NB4 (cell line): ENCODE measurements at regions not wholly inside any gene's neighbourhood (a gene's known extent, or its start where the extent isn't known, plus 50 kb on each side); places are given as distances from the start of the nearest gene placed in this dataset.

ENCODE experiments used
- MYC ChIP-seq: IDR thresholded peaks from 2 replicates; pipeline ENCODE4 v1.6.1; 2011; ENCODE audit warnings: low read depth, low read length
- POLR2A ChIP-seq: IDR thresholded peaks from 2 replicates; pipeline ENCODE4 v1.6.1; 2011; ENCODE audit warnings: mild to moderate bottlenecking; ENCODE audit not compliant: insufficient read length; ENCODE audit errors: extremely low read depth
- TF ChIP-seq, protein P1 (sequence below): IDR thresholded peaks from 2 replicates; pipeline ENCODE4 v1.6.1; 2011; ENCODE audit warnings: low read depth, low read length
- TF ChIP-seq, protein P2 (sequence below): IDR thresholded peaks from one replicate; pipeline ENCODE4 v1.5.1; 2012; ENCODE audit warnings: low read depth, low read length

DNA sequence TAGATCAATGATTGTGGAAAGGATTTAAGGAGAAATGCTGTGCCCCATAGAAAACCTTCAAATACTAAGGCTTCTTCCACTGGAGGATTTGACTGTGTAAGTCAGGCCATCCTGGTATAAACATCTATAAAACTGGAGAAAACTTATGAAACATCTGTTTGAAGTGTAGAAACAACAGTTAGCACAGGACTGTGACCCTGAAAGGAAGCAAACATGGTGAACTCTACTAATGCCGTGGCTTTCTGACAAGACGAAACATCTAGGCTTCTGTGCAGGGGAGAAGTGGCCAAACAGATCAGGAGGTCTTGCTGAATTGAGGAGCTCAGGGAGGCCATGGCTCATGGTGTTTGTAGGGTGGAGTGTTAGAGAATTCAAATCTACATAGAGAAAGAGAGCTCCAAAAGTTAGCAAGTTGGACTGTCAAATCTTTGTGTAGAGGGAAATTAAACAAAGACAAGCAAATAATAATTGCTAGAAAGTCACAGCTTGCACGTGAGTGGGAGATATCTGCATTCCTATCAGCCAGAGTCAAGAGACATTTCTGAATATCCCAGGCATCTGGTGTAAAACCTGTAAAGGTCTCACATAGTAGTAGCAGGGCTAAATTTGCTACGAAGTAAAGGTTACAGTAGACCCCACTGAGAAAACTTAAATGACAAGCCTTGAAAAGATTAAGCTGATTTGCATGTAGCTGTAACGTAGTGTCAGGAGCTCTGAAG is 566.8 kb upstream of the B3GALT2 start:
- TF ChIP-seq, protein P1, sequence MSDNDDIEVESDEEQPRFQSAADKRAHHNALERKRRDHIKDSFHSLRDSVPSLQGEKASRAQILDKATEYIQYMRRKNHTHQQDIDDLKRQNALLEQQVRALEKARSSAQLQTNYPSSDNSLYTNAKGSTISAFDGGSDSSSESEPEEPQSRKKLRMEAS: no peak
- TF ChIP-seq MYC (no peak), POLR2A (no peak)
- TF ChIP-seq, protein P2, sequence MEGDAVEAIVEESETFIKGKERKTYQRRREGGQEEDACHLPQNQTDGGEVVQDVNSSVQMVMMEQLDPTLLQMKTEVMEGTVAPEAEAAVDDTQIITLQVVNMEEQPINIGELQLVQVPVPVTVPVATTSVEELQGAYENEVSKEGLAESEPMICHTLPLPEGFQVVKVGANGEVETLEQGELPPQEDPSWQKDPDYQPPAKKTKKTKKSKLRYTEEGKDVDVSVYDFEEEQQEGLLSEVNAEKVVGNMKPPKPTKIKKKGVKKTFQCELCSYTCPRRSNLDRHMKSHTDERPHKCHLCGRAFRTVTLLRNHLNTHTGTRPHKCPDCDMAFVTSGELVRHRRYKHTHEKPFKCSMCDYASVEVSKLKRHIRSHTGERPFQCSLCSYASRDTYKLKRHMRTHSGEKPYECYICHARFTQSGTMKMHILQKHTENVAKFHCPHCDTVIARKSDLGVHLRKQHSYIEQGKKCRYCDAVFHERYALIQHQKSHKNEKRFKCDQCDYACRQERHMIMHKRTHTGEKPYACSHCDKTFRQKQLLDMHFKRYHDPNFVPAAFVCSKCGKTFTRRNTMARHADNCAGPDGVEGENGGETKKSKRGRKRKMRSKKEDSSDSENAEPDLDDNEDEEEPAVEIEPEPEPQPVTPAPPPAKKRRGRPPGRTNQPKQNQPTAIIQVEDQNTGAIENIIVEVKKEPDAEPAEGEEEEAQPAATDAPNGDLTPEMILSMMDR: no peak
